AG10803 (cell line): ENCODE measurements at regions not wholly inside any gene's neighbourhood (a gene's known extent, or its start where the extent isn't known, plus 50 kb on each side); places are given as distances from the start of the nearest gene placed in this dataset.

Experiments
- DNase-seq: peaks from one replicate; pipeline ENCODE4 v3.0.0; 2010; ENCODE audit warnings: low read depth
- H3K4me3 ChIP-seq: 2 replicates; pipeline ENCODE4 v1.5.1; 2011; ENCODE audit warnings: mild to moderate bottlenecking, low read length, control low read depth
- CTCF ChIP-seq: conservative IDR thresholded peaks from 2 replicates; pipeline ENCODE4 v1.5.1; 2011; ENCODE audit warnings: mild to moderate bottlenecking, low read length, control low read depth, inconsistent platforms

DNA sequence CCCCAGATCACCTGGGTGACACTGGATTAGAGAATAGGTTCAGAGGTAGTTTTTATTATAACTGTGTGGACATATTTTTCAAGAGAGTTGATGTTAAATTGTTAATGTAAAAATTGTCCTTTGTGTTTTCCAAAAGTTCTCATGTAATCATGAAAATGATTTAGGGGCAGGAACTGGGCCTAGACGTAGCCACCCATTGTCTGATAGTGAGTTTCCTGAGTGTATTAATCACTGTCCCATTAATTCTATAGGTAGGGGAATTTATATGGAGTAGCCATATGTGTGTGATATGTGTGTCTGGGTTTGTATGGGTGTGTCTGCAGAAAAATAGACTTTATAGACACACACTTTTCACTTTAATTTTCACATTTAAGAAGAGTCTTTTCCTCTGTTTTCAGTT is 144.6 kb upstream of the RAI14 start:
- no peak for DNase-seq
- no peak overlapping the region for H3K4me3 ChIP-seq
- TF ChIP-seq CTCF: no peak

GRCh38 chr5:34511915-34512314 is 144.2 kb upstream of the RAI14 start:
- no peak for TF ChIP-seq CTCF
- no peak overlapping the region for H3K4me3 ChIP-seq
- DNase-seq: no peak

GRCh38 chr5:34516166-34516565 is 140.0 kb upstream of the RAI14 start:
- no peak for TF ChIP-seq CTCF
- H3K4me3 ChIP-seq: no peak overlapping the region
- no peak for DNase-seq

DNA sequence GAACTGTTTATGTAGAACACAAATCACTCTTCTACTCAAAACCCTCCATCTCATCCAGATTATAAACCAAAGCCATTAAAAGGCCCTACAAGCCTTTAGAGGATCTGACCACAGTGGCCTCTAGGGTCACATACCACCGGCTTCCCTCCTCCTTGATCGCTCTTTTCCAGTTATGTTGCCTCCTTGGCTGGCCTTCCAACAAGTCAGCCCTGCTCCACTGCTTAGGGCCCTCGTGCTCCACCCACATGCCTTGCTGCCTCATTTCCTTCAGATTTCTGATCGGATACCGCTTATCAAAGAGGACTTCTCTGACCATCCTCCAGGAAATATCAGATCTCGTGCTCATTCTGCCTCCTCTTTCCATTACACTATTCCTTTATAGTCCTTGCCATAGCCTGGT is 139.4 kb upstream of the RAI14 start:
- H3K4me3 ChIP-seq: no peak overlapping the region
- no peak for TF ChIP-seq CTCF
- no peak for DNase-seq

GRCh38 chr5:34517249-34517648 is 138.9 kb upstream of the RAI14 start:
- TF ChIP-seq CTCF: no peak
- no peak overlapping the region for H3K4me3 ChIP-seq
- no peak for DNase-seq

- DNase-seq: peak; percentile 60
- TF ChIP-seq CTCF: no peak
- no peak overlapping the region for H3K4me3 ChIP-seq
Observed at GRCh38 chr5:34519489-34520220, 136.5 kb upstream of the RAI14 start.

DNA sequence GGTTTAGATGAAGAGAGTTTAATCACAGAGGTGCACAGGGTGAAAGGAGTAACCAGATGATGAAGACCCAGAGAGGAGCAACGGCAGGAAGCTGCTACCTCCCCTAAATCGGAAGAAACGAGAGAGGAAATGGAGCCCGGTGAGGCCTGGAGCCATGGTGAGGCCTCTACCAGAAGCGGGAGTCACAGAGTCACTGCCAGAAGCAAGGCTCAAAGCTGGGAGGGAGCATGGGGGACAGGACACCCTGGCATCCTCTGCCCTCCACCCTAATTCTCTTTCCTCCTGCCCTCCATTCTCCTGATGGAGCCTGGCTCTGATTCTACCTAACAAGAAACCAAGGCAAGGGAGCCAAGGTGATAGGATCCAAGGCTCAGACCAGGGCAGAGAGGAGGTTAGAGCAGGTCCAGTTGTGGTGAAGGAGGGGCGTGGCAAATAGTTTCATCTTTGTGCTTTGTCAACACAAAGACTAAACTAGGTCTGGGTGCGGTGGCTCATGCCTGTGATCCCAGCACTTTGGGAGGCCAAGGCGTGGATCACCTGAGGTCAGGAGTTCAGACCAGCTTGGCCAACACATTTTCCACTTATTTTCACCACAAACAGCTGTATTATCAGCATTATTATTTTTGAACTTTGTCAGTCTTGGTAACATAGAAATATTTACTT is 134.4 kb upstream of the RAI14 start:
- no peak overlapping the region for H3K4me3 ChIP-seq
- no peak for DNase-seq
- no peak for TF ChIP-seq CTCF
